Pulmonary artery endothelial cell (primary cell): ENCODE measurements at regions not wholly inside any gene's neighbourhood (a gene's known extent, or its start where the extent isn't known, plus 50 kb on each side); places are given as distances from the start of the nearest gene placed in this dataset.
"Not testable (repeated sequence)": the region's sequence is repeated elsewhere in the genome, so short reads cannot be mapped to it uniquely, and the experiment has no call there.

Source experiments
- DNase-seq: peaks from one replicate; pipeline ENCODE4 v3.0.0-alpha.2; 2011; ENCODE audit warnings: low read depth, low spot score

GRCh38 chr5:144703776-144704175 lies 533.1 kb downstream of the KCTD16 start:
- no peak for DNase-seq

- DNase-seq = no peak
These were observed 527.8 kb downstream of the KCTD16 start for GRCh38 chr5:144698484-144698883.

- DNase-seq = no peak
These were observed 527.2 kb downstream of the KCTD16 start for GRCh38 chr5:144697847-144698262.

- no peak for DNase-seq
These were observed 521.3 kb downstream of the KCTD16 start for GRCh38 chr5:144691936-144692335.

GRCh38 chr5:144684899-144685298 lies 514.2 kb downstream of the KCTD16 start:
- no peak for DNase-seq

- DNase-seq = no peak
These were observed 510.0 kb downstream of the KCTD16 start for GRCh38 chr5:144680711-144681110.

GRCh38 chr5:144671066-144671465 lies 500.4 kb downstream of the KCTD16 start:
- no peak for DNase-seq

- DNase-seq = no peak
These were observed 489.1 kb downstream of the KCTD16 start for GRCh38 chr5:144659634-144660227.

- no peak for DNase-seq
These were observed 473.6 kb downstream of the KCTD16 start for GRCh38 chr5:144644317-144644716.

GRCh38 chr5:144638787-144639186 lies 468.1 kb downstream of the KCTD16 start:
- no peak for DNase-seq

- no peak for DNase-seq
These were observed 463.5 kb downstream of the KCTD16 start for GRCh38 chr5:144634138-144634537.

GRCh38 chr5:144598451-144599068 lies 427.9 kb downstream of the KCTD16 start:
- DNase-seq = no peak

GRCh38 chr5:144596517-144596916 lies 425.8 kb downstream of the KCTD16 start:
- no peak for DNase-seq

- no peak for DNase-seq
These were observed 424.2 kb downstream of the KCTD16 start for GRCh38 chr5:144594919-144595318.

GRCh38 chr5:144594234-144594633 lies 423.6 kb downstream of the KCTD16 start:
- not testable (repeated sequence) for DNase-seq

- no peak for DNase-seq
These were observed 415.0 kb downstream of the KCTD16 start for GRCh38 chr5:144585681-144586080.

GRCh38 chr5:144583541-144584449 lies 413.1 kb downstream of the KCTD16 start:
- DNase-seq = no peak

- DNase-seq = no peak
These were observed 411.4 kb downstream of the KCTD16 start for GRCh38 chr5:144582066-144582465.

GRCh38 chr5:144581044-144581443 lies 410.4 kb downstream of the KCTD16 start:
- no peak for DNase-seq

GRCh38 chr5:144577676-144578075 lies 407.0 kb downstream of the KCTD16 start:
- DNase-seq = no peak

- DNase-seq = no peak
These were observed 405.1 kb downstream of the KCTD16 start for GRCh38 chr5:144575736-144576135.

GRCh38 chr5:144567421-144567780 lies 396.7 kb downstream of the KCTD16 start:
- DNase-seq = no peak
